ENCODE measurements at regions not wholly inside any gene's neighbourhood (a gene's known extent, or its start where the extent isn't known, plus 50 kb on each side); places are given as distances from the start of the nearest gene placed in this dataset.

- ATAC-seq (no peak), DNase-seq (no peak)
- H3K36me3 ChIP-seq = no peaks in the 10 kb centered on the region
- no peaks in the 10 kb centered on the region for H3K4me1 ChIP-seq
- no peaks in the 10 kb centered on the region for H3K27me3 ChIP-seq
- H3K4me3 ChIP-seq = no peak overlapping the region
- no peak overlapping the region for H3K27ac ChIP-seq
- H3K9me3 ChIP-seq = peaks cover 0 to 15% of the 10 kb centered on the region in 2 donors
- TF ChIP-seq, protein P1, sequence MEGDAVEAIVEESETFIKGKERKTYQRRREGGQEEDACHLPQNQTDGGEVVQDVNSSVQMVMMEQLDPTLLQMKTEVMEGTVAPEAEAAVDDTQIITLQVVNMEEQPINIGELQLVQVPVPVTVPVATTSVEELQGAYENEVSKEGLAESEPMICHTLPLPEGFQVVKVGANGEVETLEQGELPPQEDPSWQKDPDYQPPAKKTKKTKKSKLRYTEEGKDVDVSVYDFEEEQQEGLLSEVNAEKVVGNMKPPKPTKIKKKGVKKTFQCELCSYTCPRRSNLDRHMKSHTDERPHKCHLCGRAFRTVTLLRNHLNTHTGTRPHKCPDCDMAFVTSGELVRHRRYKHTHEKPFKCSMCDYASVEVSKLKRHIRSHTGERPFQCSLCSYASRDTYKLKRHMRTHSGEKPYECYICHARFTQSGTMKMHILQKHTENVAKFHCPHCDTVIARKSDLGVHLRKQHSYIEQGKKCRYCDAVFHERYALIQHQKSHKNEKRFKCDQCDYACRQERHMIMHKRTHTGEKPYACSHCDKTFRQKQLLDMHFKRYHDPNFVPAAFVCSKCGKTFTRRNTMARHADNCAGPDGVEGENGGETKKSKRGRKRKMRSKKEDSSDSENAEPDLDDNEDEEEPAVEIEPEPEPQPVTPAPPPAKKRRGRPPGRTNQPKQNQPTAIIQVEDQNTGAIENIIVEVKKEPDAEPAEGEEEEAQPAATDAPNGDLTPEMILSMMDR (IDR thresholded peaks at IDR 0.05) = no peak
- intact Hi-C loops (cut with DNase I) = no loop called here
Measured at GRCh38 chr9:91111876-91112275, 249.8 kb downstream of the AUH start.

GRCh38 chr9:91113016-91113415, 248.7 kb downstream of the AUH start:
- ATAC-seq (no peak), DNase-seq (no peak)
- H3K27me3 ChIP-seq = peaks cover 0 to 6% of the 10 kb centered on the region in 2 donors
- H3K36me3 ChIP-seq = no peaks in the 10 kb centered on the region
- no peak overlapping the region for H3K4me3 ChIP-seq
- H3K9me3 ChIP-seq = peaks cover 0 to 15% of the 10 kb centered on the region in 2 donors
- intact Hi-C loops (cut with DNase I) = no loop called here
- H3K27ac ChIP-seq = no peak overlapping the region
- peaks cover 0 to 8% of the 10 kb centered on the region in 2 donors for H3K4me1 ChIP-seq
- TF ChIP-seq, protein P1 (IDR thresholded peaks at IDR 0.05) = no peak

DNA sequence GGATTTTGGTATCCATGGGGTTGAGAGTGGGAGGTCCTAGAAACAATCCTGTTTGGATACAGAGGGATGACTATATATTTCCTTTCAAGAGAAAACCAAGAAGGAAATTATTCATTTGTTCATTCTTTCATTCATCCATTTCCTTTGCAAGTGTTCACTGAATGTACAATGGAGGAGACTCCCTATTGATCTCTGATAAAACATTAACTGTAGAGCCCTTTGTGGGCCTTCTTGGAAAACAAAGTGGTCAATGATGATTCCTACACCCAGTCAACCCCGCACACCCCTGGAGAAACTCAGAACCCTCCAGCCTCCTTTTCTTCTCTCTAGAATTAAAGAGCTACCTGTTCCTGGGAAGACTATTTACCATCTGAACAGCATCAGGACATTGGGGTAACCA, 247.3 kb downstream of the AUH start:
- peaks cover 0 to 15% of the 10 kb centered on the region in 2 donors for H3K9me3 ChIP-seq
- H3K4me1 ChIP-seq = peaks cover 6 to 19% of the 10 kb centered on the region in 2 donors
- H3K27ac ChIP-seq = no peak overlapping the region
- DNase-seq (no peak), ATAC-seq (no peak)
- no peak overlapping the region for H3K4me3 ChIP-seq
- no peaks in the 10 kb centered on the region for H3K36me3 ChIP-seq
- peaks cover 0 to 6% of the 10 kb centered on the region in 2 donors for H3K27me3 ChIP-seq
- intact Hi-C loops (cut with DNase I) = no loop called here
- TF ChIP-seq, protein P1 (IDR thresholded peaks at IDR 0.05) = no peak

DNA sequence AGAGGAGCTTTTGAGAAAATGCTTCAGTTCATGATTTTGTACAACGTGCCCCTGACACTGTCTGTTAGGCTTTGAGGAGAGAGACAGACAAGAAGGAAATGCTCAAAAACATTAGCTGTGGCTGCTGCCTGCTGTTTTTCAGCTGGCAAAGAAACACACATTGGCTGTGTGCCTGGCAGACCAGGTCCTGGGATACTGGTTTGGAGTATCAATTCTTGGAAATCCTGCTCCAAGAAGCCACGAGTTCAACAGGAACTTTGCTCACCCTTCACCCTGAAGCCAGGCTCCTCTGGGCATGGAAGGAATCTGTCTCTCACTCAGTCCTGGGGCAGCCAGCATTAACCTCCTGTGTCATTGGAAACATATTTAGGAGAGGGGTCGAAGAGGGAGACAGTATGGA, 245.5 kb downstream of the AUH start:
- no peak for ATAC-seq
- H3K27ac ChIP-seq = no peak overlapping the region
- TF ChIP-seq, protein P1 (IDR thresholded peaks at IDR 0.05) = no peak

DNA sequence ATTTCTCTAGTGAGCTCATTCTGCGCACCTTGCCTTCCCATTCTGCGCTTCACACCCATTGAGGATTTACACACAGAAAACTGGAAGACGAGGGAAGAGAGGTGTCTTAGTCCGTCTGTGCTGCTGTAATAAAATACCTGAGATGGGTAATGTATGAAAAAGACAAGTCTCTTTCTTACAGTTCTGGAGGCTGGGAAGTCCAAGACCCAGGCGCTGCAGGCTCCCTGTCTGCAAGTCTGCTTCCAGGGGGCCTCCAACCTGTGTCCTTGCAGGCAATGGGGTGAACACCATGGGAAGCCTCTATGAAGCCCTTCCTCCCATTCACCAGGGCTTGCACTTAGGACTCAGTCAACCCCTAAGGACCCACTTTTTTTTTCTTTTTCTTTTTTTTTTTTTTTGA, 245.0 kb downstream of the AUH start:
- peaks cover 6 to 28% of the 10 kb centered on the region in 2 donors for H3K4me1 ChIP-seq
- TF ChIP-seq, protein P1 (IDR thresholded peaks at IDR 0.05) = no peak
- H3K27ac ChIP-seq = no peak overlapping the region

More for the DNA sequence above, 245.5 kb downstream of the AUH start:
- DNase-seq = peak in 2 of 4 donors; percentile 36 to 40
- intact Hi-C loops (cut with DNase I) = no loop called here
- H3K36me3 ChIP-seq = no peaks in the 10 kb centered on the region
- peaks cover 0 to 1% of the 10 kb centered on the region in 2 donors for H3K9me3 ChIP-seq
- peaks cover 0 to 6% of the 10 kb centered on the region in 2 donors for H3K27me3 ChIP-seq
- no peak overlapping the region for H3K4me3 ChIP-seq
- peaks cover 6 to 28% of the 10 kb centered on the region in 2 donors for H3K4me1 ChIP-seq

More for the DNA sequence above, 245.0 kb downstream of the AUH start:
- DNase-seq (no peak), ATAC-seq (no peak)
- Histone ChIP-seq H3K9me3 (no peaks in the 10 kb centered on the region), H3K27me3 (peaks cover 0 to 6% of the 10 kb centered on the region in 2 donors), H3K4me3 (no peak overlapping the region), H3K36me3 (no peaks in the 10 kb centered on the region)
- intact Hi-C loops (cut with DNase I) = no loop called here
